ENCODE measurements at regions not wholly inside any gene's neighbourhood (a gene's known extent, or its start where the extent isn't known, plus 50 kb on each side); places are given as distances from the start of the nearest gene placed in this dataset.
"Not testable (repeated sequence)": the region's sequence is repeated elsewhere in the genome, so short reads cannot be mapped to it uniquely, and the experiment has no call there.

DNA sequence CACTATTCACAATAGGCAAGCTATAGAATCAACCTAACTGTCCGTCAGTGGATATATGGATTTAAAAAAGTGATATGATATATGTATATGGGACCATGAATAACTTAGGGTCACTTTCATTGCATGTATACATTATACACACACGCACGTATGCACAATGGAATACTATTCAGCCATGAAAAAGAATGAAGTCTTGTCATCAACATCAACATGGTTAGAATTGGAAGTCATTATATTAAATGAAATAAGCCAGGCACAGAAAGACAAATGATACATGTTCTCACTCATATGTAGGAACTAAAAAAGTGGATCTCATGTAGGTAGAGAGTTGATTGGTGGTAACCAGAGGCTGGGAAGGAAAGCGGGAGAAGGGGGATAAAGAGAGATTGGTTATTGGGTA is 234.3 kb downstream of the VRK1 start:
- DNase-seq, result no peak

DNA sequence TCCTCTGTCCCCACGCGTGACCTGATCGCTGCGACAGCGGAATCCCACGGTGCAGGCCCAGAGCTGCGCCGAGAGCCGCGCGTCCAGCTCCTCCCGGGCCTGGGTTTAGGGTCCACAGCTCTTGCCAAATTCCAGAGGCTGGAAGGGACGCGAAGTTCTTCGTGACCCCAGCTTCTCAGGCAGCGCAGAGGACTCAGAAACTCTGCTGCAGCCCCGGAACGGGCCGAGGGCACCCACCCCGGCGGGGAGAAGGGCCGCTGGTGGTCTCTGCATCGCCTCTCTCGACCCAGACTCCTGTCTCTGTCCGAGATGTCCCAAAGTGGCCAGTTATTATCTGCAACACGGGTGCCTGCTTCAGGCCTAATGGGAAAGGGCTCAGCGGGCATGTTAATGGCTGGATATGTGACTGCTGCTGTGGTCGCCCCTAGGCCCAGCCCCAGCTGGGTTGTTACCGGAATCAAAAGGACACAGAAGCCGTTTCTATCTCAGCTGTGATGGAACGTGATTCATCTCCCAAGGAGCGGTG is 236.4 kb downstream of the VRK1 start:
- no peak for DNase-seq

DNA sequence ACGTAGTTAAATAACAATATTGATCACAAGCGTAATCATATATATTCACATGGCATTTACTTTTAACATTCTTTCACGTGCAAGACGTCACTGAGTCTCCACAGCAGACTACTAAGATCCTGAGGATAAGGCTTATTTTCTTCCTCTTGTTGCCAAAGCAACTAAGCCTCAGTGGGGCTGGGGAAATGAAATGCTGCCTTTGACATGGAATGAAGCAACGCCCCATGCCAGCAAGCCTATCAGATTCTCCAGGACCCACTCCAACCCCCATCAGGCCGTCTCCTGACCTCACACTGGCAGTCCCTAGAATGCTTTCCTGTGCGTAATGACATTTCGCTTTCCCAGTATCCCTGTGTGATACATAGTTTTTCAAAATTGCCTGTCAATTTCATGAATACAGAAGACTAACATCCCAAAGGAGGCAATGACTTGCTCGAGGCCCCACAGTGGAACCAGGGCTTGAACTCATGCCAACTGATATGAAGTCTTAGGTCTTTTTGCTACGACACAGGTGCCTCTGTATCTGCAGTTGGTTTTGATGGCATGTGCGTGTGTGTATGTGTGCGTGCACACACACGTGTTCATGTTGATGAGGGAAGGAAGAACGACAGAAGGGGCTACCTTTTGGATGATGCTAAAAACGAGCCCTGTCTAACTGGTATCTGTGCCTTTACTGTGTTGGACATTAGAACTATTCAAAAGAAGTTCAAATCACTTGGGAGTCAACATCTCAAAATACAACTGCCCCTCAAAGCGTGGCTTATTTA is 239.1 kb downstream of the VRK1 start:
- DNase-seq, result no peak

DNA sequence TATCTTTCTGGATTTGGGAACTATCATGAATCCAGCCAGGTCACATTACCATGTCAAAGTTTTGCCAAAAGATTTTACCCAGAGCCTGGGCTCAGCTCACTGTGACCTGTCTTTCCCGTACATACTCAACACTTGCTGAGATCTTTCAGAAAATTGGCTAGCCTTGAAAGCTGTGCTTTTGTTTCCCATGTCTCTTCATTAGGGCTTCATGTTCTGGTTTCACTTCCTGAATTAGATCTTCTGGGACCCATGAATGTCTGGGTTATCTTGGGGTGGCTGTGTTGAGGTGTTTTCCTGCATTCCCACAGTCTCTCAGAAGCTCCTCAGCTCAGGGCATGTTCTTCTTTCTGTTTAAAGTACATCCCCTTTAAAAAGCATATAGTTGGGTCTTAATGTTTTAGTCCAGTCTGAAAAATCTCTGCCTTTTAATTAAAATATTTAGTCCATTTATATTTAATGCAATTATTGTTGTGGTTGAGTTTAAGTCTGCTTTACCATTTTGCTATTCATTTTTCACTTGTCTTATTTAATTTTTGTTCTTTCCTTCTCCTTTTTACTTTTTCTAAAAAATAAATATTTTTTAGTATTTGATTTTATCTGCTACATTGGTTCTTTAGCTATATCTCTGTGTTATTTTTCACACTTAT is 242.7 kb downstream of the VRK1 start:
- DNase-seq, result no peak

DNA sequence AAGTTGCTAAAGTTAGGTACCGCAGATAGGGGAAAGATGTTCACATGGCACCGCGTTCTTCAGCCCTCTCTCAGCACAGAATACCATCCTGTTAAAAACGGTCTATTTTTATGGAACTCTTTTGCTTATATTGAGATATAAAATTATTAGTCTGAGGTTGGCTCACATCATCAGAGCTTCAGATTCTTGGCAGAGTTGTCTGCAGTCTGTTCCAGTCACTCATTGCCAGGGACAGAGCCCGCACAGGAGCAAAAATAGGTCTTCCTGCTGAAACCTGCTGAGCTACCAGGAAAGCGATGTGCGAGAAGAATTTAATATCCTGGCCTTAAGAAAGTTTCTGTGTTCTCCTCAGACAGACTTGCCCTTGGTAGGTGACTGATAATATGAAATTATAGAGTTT is 249.8 kb downstream of the VRK1 start:
- peak in 1 of 14 donors; percentile 91 for DNase-seq

DNA sequence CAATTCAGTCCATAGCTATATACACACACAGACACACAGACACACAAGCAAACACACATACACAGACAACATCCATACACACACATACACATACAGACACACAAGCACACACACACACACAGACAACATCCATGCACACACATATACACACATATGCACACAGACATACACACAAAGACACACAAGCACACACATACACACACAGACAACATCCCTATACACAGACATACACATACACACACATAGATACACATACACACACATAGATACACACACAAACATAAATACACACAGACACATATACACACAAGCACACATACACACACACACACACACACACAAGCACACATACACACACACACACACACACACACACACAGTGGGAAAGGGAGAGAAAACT is 254.8 kb downstream of the VRK1 start:
- no peak for DNase-seq

DNA sequence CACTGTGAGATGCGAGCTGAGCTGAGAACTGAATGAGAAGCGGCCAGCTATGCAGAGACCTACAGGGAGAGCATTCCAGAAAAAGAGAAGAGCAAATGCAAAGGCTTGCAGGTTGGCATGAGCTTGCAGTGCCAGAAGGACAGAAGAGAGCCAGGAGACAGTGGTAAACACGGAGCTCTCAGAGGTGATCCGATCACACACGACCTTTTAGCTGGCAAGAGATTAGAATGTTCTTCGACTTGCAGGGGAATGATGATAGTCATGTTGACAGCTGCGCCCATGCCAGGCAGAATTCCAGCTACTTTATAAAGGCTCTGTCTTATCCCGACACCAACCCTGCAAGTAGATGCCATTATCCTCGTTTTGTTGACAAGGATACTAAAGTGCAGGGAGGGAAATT is 256.8 kb downstream of the VRK1 start:
- DNase-seq, result peak in 1 of 14 donors; percentile 70

DNA sequence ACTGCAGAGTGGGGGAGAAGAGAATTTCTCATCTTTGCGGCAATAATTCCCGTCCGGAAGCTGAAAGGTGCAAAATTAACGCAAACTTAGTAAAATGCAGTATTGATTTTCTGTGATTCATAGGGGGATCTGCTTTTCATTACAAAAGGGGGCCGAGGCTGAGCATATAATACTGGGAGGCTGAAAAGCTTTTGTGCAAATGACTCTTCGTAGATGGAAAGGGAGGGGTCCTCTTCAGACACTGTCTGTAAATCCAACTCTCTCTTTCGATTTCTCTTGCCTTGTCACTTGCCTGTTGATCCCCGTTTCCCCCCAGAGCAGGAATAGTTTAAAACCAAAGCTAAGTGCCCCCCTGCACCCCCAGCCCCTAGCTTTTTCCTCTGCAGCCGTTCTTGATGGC is 258.2 kb downstream of the VRK1 start:
- no peak for DNase-seq

DNA sequence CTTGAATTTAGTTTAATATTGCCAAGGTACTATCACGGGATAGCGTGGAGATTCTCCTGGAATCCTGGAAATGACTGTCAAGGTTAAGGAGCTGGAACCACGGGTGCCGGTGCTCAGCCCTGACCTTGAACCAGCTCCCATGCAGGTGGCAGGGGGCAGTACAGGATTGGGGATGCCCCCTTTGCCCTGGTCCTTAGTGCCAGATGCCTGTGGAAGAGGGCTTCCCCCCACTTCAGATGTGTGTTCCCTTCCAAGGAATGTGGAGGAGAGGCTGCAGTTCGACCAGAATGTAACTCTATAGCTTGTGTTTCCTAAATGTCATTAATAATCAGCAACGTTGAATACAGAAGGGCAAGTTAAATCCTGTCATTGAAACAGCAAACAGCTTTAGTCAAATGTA is 258.9 kb downstream of the VRK1 start:
- DNase-seq, result no peak

DNA sequence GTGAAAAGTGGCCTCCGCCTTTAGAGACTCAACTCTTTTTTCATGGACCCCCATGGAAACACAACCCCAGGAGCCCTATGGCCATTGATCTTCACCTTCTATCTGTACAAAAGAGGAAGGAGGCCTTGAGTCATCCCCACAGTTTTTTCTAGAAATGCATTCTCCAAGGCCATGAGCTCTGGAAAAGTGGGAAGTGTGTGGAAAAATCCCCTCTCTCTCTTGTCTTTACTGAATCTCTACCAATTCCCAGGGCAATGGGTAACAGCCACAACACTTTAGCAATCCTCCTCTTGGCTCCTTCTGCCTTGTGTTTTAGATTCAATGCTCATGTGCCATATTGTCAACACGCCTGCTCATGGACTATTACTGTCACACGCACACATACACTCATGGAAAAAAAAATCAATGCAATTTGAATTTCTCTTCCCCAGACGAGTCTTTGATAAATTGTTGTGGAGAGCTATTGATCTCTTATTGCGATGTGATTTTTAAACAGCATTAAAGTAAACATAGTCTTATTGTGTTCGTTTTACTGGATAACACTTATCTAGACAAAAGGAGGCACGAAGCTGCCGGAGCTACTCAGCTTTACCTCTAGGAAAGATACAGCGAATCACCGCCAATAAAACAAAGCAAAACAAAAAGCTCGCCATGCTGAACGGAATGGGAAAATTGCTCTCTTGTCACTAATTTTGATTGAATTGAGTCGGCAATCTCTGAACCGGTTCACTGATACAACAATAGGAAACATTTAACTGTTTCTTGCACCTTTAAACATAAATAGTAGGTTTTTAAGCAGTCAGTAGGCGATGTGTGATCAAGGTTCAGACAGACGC is 260.3 kb downstream of the VRK1 start:
- no peak for DNase-seq

DNA sequence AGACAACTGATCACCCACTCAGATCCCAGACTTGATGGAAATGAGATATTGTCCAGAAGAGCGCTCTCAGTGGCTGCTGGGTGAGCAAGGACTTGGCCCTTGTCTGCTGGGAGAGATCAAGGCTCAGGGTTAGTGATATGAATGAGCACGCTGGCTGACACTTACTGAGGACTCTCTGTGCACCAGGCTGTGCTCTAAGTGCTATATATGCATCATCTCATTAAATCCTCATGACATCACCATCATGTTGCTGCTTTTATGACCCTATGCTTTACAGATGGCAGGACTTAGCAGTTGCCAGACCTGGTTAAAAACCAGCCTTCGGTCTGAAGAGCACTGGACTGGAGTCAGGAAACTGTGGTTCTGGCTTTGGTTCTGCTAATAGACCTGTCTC is 260.9 kb downstream of the VRK1 start:
- DNase-seq, result no peak

DNA sequence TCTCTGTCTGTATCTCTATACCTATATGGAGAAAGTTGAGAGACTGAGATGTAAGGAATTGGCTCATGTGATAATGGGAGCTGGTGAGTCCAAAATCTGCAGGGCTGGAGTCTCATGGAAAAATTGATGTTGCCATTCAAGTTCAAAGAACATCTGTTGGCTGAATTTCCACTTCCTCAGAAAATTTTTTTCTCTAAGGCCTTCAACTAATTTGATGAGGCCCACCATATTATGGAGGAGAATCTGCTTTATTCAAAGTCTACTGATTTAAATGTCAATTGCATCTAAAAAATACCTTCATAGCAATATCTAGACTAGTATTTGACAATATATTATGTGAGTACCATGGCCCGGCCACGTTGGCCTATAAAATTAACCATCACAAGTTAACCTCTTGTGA is 261.4 kb downstream of the VRK1 start:
- no peak for DNase-seq

DNA sequence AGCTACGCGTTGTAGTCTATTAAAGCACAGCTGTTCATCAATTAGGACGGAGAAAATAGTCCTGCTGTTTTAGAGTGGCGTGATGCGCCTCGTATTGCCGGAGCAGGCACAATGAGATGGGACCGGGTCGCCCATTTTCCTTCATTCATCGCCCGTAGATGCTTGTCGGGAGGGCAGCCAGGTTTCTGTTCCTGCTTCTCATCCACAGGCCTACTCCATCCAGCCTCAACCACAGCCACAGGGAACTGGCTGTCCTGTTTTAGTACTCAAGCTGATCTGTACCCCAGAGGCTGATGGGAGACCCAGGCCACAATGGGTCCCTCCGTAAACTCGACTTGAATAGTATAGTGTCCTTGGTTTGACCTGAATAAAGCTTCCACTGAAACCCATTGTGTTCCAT is 264.0 kb downstream of the VRK1 start:
- DNase-seq, result peak in 4 of 14 donors; percentile 2 to 39 (median 14)

DNA sequence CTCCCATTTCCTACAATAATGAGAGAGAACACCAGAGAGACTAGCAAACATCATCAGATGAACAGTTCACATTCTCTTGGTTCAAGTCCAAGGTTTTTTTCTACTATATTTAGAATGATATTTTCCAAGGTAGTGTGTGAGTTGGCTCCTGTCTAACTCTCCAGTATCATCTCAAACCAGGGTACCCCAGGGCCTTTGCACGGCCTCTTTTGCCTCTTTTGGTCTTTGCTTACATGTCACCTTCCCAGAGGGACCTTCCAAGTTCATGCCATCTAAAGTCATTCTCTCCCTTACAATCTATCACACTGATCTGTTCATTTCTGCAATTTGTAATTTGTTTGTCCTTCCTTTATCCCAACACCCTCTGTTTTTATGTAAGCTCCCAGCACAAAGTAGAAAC is 264.5 kb downstream of the VRK1 start:
- DNase-seq, result no peak

DNA sequence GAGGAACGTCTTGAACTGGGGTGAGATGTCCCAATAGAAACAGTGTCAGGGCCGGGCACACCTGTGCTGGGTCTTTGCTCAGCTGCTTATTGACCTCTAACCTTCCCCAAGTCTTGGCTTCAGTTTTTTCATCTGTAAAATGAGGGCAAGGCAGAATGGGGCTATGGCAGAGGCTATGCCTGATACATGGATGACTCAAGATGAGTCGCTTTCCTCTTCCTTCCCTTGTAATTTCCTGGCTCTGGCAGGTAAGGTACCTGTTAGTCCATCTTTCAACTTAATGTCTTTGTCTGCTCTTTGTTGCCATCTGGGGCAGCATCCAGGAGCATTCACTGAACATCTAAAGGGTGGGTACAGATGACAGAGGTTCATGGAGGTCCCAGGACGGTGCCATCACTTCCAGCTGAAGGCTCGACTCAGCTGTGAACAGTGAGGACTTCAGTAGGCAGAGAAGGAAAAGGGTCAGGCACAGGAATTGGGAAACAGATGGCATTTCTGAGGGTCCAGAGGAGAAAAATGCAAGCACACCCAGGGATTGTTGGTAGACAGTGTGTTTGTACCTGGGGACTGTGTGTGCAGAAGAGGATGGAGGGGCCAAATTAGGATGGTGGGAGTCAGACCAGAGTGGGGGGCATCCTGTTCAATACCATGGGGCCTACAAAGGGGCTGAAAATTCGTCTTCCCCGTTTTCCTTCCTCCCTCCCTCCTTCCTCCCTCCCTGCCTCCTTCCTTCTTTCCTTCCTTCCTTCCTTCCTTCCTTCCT is 268.3 kb downstream of the VRK1 start:
- no peak for DNase-seq

DNA sequence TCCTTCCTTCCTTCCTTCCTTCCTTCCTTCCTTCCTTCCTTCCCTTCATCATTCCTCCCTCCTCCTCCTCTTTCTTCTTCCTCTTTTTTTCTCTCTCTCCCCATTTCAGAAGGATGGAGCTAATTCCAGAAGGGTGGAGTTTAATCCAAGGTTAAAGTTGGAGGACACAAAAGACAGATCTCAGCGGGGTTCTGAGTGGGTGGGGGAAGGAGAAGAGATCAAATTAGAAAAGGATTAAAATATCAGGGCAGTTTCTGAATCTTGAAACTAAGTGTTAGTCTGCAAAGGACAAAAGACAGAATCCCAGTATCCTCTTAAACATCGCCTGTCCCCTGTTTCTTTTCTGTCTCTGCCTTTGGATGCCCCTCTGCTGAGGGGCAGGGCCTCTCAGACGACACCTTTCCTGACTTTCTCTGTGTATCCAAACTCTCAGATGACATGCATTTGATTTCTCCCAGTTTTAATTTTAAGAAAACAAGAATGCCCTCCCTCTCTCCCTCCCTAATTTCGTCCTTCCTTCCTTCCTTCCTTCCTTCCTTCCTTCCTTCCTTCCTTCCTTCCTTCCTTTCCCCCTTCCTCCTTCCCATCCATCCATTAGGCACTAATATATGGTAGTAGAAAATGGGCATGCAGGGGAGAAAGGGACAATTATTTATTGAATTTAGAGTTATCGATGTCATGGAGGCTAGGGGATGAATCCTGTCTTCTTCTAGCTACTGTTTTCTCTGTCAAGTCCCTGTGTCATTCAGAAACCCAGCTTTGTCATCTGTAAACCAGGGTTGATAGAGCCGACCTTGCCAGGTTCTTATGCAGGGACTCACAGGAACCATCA is 269.1 kb downstream of the VRK1 start:
- DNase-seq, result no peak

DNA sequence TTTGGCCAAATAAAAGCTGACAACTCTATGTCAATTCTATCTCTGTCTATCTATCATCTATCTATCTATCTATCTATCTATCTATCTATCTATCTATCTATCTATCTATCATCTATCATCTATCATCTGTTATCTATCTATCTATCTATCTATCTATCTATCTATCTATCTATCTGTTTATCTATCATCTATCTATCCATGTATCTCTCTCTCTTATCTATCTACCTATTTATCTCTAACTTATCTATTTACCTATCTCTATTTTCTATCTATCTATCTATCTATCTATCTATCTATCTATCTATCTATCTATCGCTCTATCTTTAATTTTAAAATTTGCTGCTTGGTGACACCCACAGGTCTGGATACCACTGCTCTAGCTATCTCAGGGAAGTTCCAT is 271.1 kb downstream of the VRK1 start:
- not testable (repeated sequence) for DNase-seq

DNA sequence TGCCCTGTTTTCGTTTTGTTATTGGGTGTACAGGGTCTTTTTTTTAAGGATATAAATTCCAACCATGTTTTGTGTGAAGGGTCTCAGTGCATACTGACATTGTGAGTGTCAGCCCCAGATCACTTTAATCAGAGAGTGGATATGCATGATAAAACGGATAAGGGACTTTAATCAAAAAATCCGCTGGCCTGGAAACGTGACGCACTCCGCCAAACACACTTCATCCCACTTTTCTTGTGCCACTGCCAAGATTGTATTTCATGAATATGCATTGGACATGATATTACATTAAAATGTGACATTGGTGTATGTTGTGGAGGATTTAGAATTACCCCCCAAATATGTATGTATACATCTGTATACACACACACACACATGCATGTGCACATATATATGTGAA is 273.1 kb downstream of the VRK1 start:
- DNase-seq, result no peak

DNA sequence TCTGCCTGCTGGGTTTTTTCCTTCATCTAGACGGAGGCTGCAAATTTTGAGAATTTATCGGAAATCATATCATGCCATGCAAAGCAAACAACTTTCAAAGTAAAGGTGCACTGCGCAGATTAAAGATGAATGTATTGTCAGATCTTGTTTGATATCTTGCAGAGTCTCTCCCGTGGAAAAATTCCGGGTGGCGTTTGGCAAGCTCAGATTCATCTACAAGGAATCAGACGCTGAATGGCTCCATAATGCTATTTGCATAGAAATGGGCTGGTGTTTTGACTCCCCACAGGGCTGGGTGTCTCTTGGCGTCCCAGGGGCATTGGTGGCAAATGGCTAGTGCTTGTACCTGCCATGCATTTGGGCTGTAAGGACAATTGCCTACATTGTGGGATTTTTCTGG is 274.0 kb downstream of the VRK1 start:
- DNase-seq, result no peak

DNA sequence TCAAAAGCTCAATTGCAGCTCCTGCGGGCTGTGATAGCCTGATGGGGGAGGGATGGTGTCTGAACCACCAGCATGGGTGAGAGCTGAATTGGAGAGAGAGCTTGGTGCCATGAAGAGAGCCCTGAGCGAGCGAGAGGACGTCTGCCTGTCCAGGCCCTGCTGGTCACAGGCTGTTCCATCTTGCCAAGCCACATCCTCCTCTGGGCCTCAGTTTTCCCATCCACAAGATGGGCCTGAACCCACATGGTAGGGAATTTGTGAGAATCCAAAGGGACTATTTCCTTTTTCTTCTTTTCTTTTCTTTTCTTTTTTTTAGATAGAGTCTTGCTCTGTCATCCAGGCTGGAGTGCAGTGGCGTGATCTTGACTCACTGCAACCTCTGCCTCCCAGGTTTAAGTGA is 276.4 kb downstream of the VRK1 start:
- no peak for DNase-seq

DNA sequence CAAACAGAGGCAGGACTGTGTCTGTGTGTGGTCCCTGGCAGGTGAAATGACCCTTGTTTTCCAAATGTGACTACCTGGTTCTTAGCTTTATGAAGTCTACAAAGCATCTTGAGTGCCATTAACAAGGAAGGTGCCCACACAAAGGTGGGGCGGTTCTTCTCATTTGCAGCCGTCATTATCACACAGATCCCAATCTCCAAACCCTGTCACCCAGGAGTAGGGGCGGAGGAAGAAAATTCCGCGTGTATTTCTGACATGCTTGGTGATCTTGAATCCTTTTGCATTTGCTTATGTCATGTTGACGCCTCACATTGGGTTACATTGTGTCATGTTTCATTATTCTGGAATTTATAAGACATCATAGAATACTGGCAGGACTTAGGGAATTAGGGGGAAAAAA is 277.3 kb downstream of the VRK1 start:
- no peak for DNase-seq

DNA sequence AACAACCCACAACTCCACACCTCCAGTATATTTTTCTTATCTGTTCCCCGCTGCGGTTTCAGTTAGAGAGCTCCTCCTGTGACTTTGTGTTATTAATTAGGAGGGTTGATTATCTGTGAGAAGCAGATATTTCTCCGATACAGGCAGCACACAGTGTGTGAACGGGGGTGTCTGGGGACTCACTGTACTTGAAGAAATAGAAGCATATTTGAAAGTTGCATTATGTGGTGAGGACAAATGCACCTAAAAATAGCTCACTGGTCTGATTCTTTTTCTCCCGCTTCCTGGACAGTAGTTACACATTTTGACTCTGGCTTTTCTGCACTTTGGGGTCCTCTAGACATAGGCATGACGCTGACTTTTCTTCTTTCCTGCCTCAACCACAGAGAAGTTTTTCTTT is 277.7 kb downstream of the VRK1 start:
- no peak for DNase-seq
